ENCODE measurements at regions not wholly inside any gene's neighbourhood (a gene's known extent, or its start where the extent isn't known, plus 50 kb on each side); places are given as distances from the start of the nearest gene placed in this dataset.

DNA sequence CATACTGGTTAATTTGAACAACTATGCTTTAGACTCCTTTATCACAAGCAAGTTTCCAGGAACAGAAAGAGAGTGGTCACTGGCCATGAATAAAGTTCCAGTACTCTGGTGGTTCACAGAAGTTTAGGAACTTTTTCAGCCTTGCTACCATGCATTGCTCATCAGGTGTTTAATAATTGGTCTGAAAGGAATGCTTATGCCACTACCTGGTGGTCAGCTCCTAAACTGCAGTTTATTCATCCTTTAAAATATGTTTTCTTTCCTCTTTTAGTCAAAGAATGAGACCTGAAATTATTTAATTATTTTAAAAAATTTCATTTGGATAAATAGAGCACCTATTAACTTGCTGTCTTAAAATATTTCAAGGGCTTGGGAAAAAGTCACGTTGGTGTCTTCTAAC is 260.1 kb upstream of the OR4E1 start:
- no peak overlapping the region for H4K91ac ChIP-seq (ENCODE audit: insufficient read depth, low read depth, low read length)
- no peak overlapping the region for H3K14ac ChIP-seq (replicated peaks; ENCODE audit: low read depth, low read length)
- H3K4ac ChIP-seq (ENCODE audit: low read depth, low read length) = no peak overlapping the region
- H2BK20ac ChIP-seq (ENCODE audit: low read depth, low read length) = no peak overlapping the region
- H3K4me2 ChIP-seq (ENCODE audit: low read depth, low read length) = no peak overlapping the region
- no peaks in the 10 kb centered on the region for H3K9me3 ChIP-seq (ENCODE audit: control insufficient read depth, insufficient read depth, low read length)
- in situ Hi-C loops (cut with MboI; ENCODE audit: low sequenced_read_pairs) (no loop called here), dilution Hi-C loops (cut with HindIII; ENCODE audit: low sequenced_read_pairs, unreplicated experiment) (no loop called here), intact Hi-C loops (cut with micrococcal nuclease) (no loop called here)
- no peak overlapping the region for H4K8ac ChIP-seq (ENCODE audit: low read depth in 2 of 2, low read length in 2 of 2)
- no peak overlapping the region for H3K23ac ChIP-seq (ENCODE audit: low read depth, low read length)
- H3K9ac ChIP-seq (ENCODE audit: low read depth, low read length) = no peak overlapping the region
- no peak overlapping the region for H3K56ac ChIP-seq (ENCODE audit: extremely low read depth, insufficient read depth, low read length)
- no TSS peak for BruUV-seq (replicated peaks)
- no peak overlapping the region for H3K27ac ChIP-seq (ENCODE audit: insufficient read depth, low read length)
- TF ChIP-seq POLR2A (IDR thresholded peaks at IDR 0.05; ENCODE audit: low read depth, low read length) = no peak
- no peak for TF ChIP-seq CHD1 (IDR thresholded peaks at IDR 0.05; ENCODE audit: low read depth, low read length)
- no peaks in the 10 kb centered on the region for H3K27me3 ChIP-seq (ENCODE audit: control insufficient read depth, insufficient read depth, low read length)
- ChIA-PET POLR2A (ENCODE audit: unreplicated experiment) (interaction anchor here (0.5 kb wide), 1 partner anchor 12 kb away, joined by 3 read pairs; no protein-coding TSS in a partner anchor), CTCF (no interaction called here)
- H2BK15ac ChIP-seq (ENCODE audit: low read depth, low read length) = no peak overlapping the region
- no peaks in the 10 kb centered on the region for H3K36me3 ChIP-seq (ENCODE audit: control insufficient read depth, insufficient read depth, low read length)
- no peaks in the 10 kb centered on the region for H4K20me1 ChIP-seq (ENCODE audit: insufficient read depth, low read length)
- H3K18ac ChIP-seq (ENCODE audit: low read depth, low read length) = no peak overlapping the region
- no peak overlapping the region for H2BK120ac ChIP-seq (ENCODE audit: low read depth, low read length)
- no peaks in the 10 kb centered on the region for H3K4me1 ChIP-seq (ENCODE audit: control insufficient read depth, insufficient read depth, low read length)
- H3K4me3 ChIP-seq (ENCODE audit: insufficient read depth, low read depth, low read length) = no peak overlapping the region
- no peaks in the 10 kb centered on the region for H3K79me1 ChIP-seq (ENCODE audit: low read depth in 1 of 2, low read length in 2 of 2)
- ATAC-seq (ENCODE audit: low read depth) = no peak
- no peak for DNase-seq
- no peak overlapping the region for H4K5ac ChIP-seq (ENCODE audit: low read depth, low read length)
- H2BK5ac ChIP-seq (ENCODE audit: low read depth, low read length, poor library complexity, severe bottlenecking) = no peak overlapping the region
- H3K9me1 ChIP-seq (ENCODE audit: insufficient read depth, low read length) = no peaks in the 10 kb centered on the region
- no peak overlapping the region for H2AFZ ChIP-seq (replicated peaks; ENCODE audit: low read length, poor library complexity)
- H2AK5ac ChIP-seq (ENCODE audit: low read depth, low read length) = no peak overlapping the region
- no peak overlapping the region for H2AK9ac ChIP-seq (replicated peaks; ENCODE audit: low read depth, low read length, poor library complexity)
- WGBS, 2 experiments (ENCODE audit: extremely low coverage in 2 of 2, insufficient read length in 1 of 2) = no CpG with 5 or more reads among the region's 1 CpG

All from IMR-90 (cell line).